ENCODE measurements at regions not wholly inside any gene's neighbourhood (a gene's known extent, or its start where the extent isn't known, plus 50 kb on each side); places are given as distances from the start of the nearest gene placed in this dataset.

DNA sequence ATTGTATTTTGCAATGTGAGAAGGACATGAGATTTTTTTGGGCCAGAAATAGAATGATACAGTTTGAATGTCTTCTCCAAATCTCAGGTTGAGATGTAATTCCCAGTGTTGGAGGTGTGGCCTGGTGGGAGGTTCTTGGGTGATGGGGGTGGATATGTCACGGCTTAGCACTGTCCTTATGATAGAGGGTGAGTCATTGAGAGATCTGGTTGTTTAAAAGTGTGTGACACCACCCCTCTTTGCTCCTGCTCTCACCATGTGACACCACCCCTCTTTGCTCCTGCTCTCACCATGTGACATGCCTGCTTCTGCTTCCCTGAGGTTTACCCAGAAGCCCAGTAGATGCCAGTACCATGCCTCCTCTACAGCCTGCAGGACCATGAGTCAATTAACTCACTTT, 1226.9 kb downstream of the PCDH7 start:
- TF ChIP-seq POLR2A (IDR thresholded peaks at IDR 0.05; ENCODE audit: low read length) = no peak
- no peak for TF ChIP-seq GATA1 (IDR thresholded peaks at IDR 0.05; ENCODE audit: low read depth, low read length)
